H9 (cell line): ENCODE measurements at regions not wholly inside any gene's neighbourhood (a gene's known extent, or its start where the extent isn't known, plus 50 kb on each side); places are given as distances from the start of the nearest gene placed in this dataset.

Source experiments
- DNase-seq: peaks from one replicate; pipeline ENCODE4 v3.0.0-alpha.2; 2017
- H2AFZ ChIP-seq: one replicate; pipeline ENCODE4 v1.6.1; 2013; ENCODE audit warnings: mild to moderate bottlenecking, low read length, control low read depth, moderate library complexity
- H2AK5ac ChIP-seq: 2 replicates; pipeline ENCODE4 v1.6.1; 2013; ENCODE audit warnings: low read length, control low read depth, mixed read lengths; ENCODE audit not compliant: insufficient read length
- H2BK120ac ChIP-seq: one replicate; pipeline ENCODE4 v1.6.1; 2013; ENCODE audit warnings: low read depth, mild to moderate bottlenecking, low read length, control low read depth, inconsistent platforms; ENCODE audit not compliant: poor library complexity, severe bottlenecking
- H2BK12ac ChIP-seq: 2 replicates; pipeline ENCODE4 v1.6.1; 2013; ENCODE audit warnings: low read length, control low read depth, mixed read lengths, low read depth; ENCODE audit not compliant: insufficient read length
- H2BK15ac ChIP-seq: 2 replicates; pipeline ENCODE4 v1.6.1; 2013; ENCODE audit warnings: low read depth, low read length, control low read depth
- H2BK20ac ChIP-seq: one replicate; pipeline ENCODE4 v1.6.1; 2013; ENCODE audit warnings: low read depth, mild to moderate bottlenecking, low read length, control low read depth, inconsistent platforms; ENCODE audit not compliant: poor library complexity, severe bottlenecking
- H2BK5ac ChIP-seq: 2 replicates; pipeline ENCODE4 v1.6.1; 2013; ENCODE audit warnings: low read length, control low read depth, mixed read lengths; ENCODE audit not compliant: insufficient read length
- H3K14ac ChIP-seq: 2 replicates; pipeline ENCODE4 v1.6.1; 2013; ENCODE audit warnings: low read length, control low read depth; ENCODE audit not compliant: insufficient read depth
- H3K18ac ChIP-seq: 2 replicates; pipeline ENCODE4 v1.6.1; 2013; ENCODE audit warnings: low read depth, mild to moderate bottlenecking, mixed read lengths, low read length, control low read depth; ENCODE audit not compliant: insufficient read length
- H3K23ac ChIP-seq: 2 replicates; pipeline ENCODE4 v1.6.1; 2013; ENCODE audit warnings: low read length, control low read depth, mixed read lengths, low read depth; ENCODE audit not compliant: insufficient read length
- H3K23me2 ChIP-seq: 2 replicates; pipeline ENCODE4 v1.6.1; 2013; ENCODE audit warnings: low read depth, mild to moderate bottlenecking, mixed read lengths, low read length, control low read depth; ENCODE audit not compliant: insufficient read length, poor library complexity, severe bottlenecking
- H3K27ac ChIP-seq: 2 replicates; pipeline ENCODE4 v1.5.1; 2013; ENCODE audit warnings: low read length, control low read depth, mixed read lengths, low read depth; ENCODE audit not compliant: insufficient read length
- H3K27me3 ChIP-seq: 2 replicates; pipeline ENCODE4 v1.6.1; 2013; ENCODE audit warnings: low read length, control low read depth, inconsistent platforms; ENCODE audit not compliant: insufficient read depth
- H3K4ac ChIP-seq: 2 replicates; pipeline ENCODE4 v1.6.1; 2013; ENCODE audit warnings: low read depth, mild to moderate bottlenecking, control low read depth, inconsistent platforms, low read length, moderate library complexity
- H3K4me1 ChIP-seq: 2 replicates; pipeline ENCODE4 v1.6.1; 2013; ENCODE audit warnings: low read length, control low read depth, inconsistent platforms; ENCODE audit not compliant: insufficient read depth
- H3K4me2 ChIP-seq: 2 replicates; pipeline ENCODE4 v1.6.1; 2013; ENCODE audit warnings: low read length, control low read depth, mixed read lengths; ENCODE audit not compliant: insufficient read length, insufficient read depth
- H3K56ac ChIP-seq: 2 replicates; pipeline ENCODE4 v1.6.1; 2013; ENCODE audit warnings: low read depth, mild to moderate bottlenecking, mixed read lengths, low read length, control low read depth; ENCODE audit not compliant: insufficient read length
- H3K79me1 ChIP-seq: 2 replicates; pipeline ENCODE4 v1.6.1; 2013; ENCODE audit warnings: low read depth, mild to moderate bottlenecking, moderate library complexity, low read length, control low read depth, inconsistent platforms; ENCODE audit not compliant: insufficient read depth, poor library complexity, severe bottlenecking
- H3K79me2 ChIP-seq: 2 replicates; pipeline ENCODE4 v1.6.1; 2013; ENCODE audit warnings: low read length, control low read depth, inconsistent platforms; ENCODE audit not compliant: insufficient read depth
- H3K9ac ChIP-seq: 2 replicates; pipeline ENCODE4 v1.6.1; 2013; ENCODE audit warnings: low read length, control low read depth, mixed read lengths; ENCODE audit not compliant: insufficient read length; ENCODE audit errors: extremely low read depth
- H3K9me3 ChIP-seq: one replicate; pipeline ENCODE4 v1.6.1; 2013; ENCODE audit warnings: low read depth, low read length, inconsistent platforms; ENCODE audit not compliant: control insufficient read depth
- H3T11ph ChIP-seq: one replicate; pipeline ENCODE4 v1.6.1; 2013; ENCODE audit warnings: mild to moderate bottlenecking, low read length, control low read depth, inconsistent platforms
- H4K20me1 ChIP-seq: one replicate; pipeline ENCODE4 v1.6.1; 2013; ENCODE audit not compliant: control insufficient read depth, insufficient read length, insufficient read depth
- H4K5ac ChIP-seq: 2 replicates; pipeline ENCODE4 v1.6.1; 2013; ENCODE audit warnings: low read depth, mild to moderate bottlenecking, mixed read lengths, low read length, control low read depth; ENCODE audit not compliant: insufficient read length
- H4K8ac ChIP-seq: replicated peaks from 2 replicates; pipeline ENCODE4 v1.6.1; 2013; ENCODE audit warnings: low read length, control low read depth, mixed read lengths, low read depth; ENCODE audit not compliant: insufficient read length
- H4K91ac ChIP-seq: 2 replicates; pipeline ENCODE4 v1.6.1; 2013; ENCODE audit warnings: low read depth, mild to moderate bottlenecking, moderate library complexity, mixed read lengths, low read length, control low read depth; ENCODE audit not compliant: insufficient read length
- H3K27ac Mint-ChIP-seq, 3 experiments: 2 replicates in 2 of 3; 3 replicates in 1 of 3; pipeline ENCODE4 v1.8.0; 2020 to 2021; ENCODE audit warnings: mixed read lengths in 3 of 3, mild to moderate bottlenecking in 1 of 3, moderate library complexity in 1 of 3
- H3K27me3 Mint-ChIP-seq: 2 replicates; pipeline ENCODE4 v1.8.0; 2021; ENCODE audit warnings: low read depth, mild to moderate bottlenecking, moderate library complexity, mixed read lengths
- H3K36me3 Mint-ChIP-seq, 3 experiments: 2 replicates in 2 of 3; 3 replicates in 1 of 3; pipeline ENCODE4 v1.8.0; 2020 to 2021; ENCODE audit warnings: low read depth in 3 of 3, mixed read lengths in 3 of 3; ENCODE audit not compliant: insufficient read depth in 1 of 3
- H3K4me1 Mint-ChIP-seq, 2 experiments: 2 replicates each; pipeline ENCODE4 v1.8.0; 2020; ENCODE audit warnings: mixed read lengths in 2 of 2
- H3K4me3 Mint-ChIP-seq, 2 experiments: 2 replicates in 1 of 2; 3 replicates in 1 of 2; pipeline ENCODE4 v1.8.0; 2020 to 2021; ENCODE audit warnings: mild to moderate bottlenecking in 2 of 2, mixed read lengths in 2 of 2, moderate library complexity in 1 of 2
- H3K9me3 Mint-ChIP-seq, 2 experiments: 2 replicates in 1 of 2; 3 replicates in 1 of 2; pipeline ENCODE4 v1.8.0; 2020; ENCODE audit warnings: mild to moderate bottlenecking in 2 of 2, mixed read lengths in 2 of 2, moderate library complexity in 1 of 2
- CTCF ChIP-seq: fragments of 200-600 bp; sonication (generic); conservative IDR thresholded peaks from 3 replicates; pipeline ENCODE4 v1.8.0; 2021; ENCODE audit warnings: antibody characterized with exemption, mild to moderate bottlenecking
- WGBS: extraction: QIAGEN DNeasy Blood & Tissue Kit; methylation state at CpG from one replicate; pipeline ENCODE4 v1.1.7; 2013; ENCODE audit warnings: missing lambda C conversion rate, low lambda C conversion rate, mixed read lengths; ENCODE audit not compliant: insufficient read length; ENCODE audit errors: extremely low coverage; 5-methylcytosine and 5-hydroxymethylcytosine counted together

GRCh38 chrX:21167494-21167893, 206.7 kb upstream of the CNKSR2 start:
- Histone ChIP-seq H3K79me2 (no peaks in the 10 kb centered on the region), H3K23me2 (no peaks in the 10 kb centered on the region), H3K9ac (no peak overlapping the region), H3K56ac (no peak overlapping the region), H4K20me1 (no peaks in the 10 kb centered on the region), H3K18ac (no peak overlapping the region), H2BK12ac (no peak overlapping the region), H3K79me1 (no peaks in the 10 kb centered on the region), H3K4me2 (no peak overlapping the region), H4K91ac (no peak overlapping the region), H3T11ph (no peak overlapping the region), H3K14ac (no peak overlapping the region), H3K27me3 (no peaks in the 10 kb centered on the region), H3K27ac (no peak overlapping the region), H3K23ac (no peak overlapping the region), H3K9me3 (peaks cover 7% of the 10 kb centered on the region), H2AK5ac (no peak overlapping the region), H4K5ac (no peak overlapping the region), H2BK15ac (no peak overlapping the region), H3K4ac (no peak overlapping the region), H4K8ac (no peak overlapping the region), H2BK120ac (no peak overlapping the region), H2AFZ (no peak overlapping the region), H2BK20ac (no peak overlapping the region), H2BK5ac (no peak overlapping the region), H3K4me1 (no peaks in the 10 kb centered on the region)
- H3K36me3 Mint-ChIP-seq, result peaks cover 0 to 3% (median 0%) of the 10 kb centered on the region in 3 experiments; a peak in 1 of 7 replicates
- no CpG with 5 or more reads among the region's 1 CpG for WGBS
- H3K27me3 Mint-ChIP-seq, result no peaks in the 10 kb centered on the region
- no peak for TF ChIP-seq CTCF
- no peak overlapping the region for H3K27ac Mint-ChIP-seq
- DNase-seq, result no peak
- H3K4me1 Mint-ChIP-seq, result peaks cover 8 to 10% of the 10 kb centered on the region in 2 experiments
- H3K4me3 Mint-ChIP-seq, result no peak overlapping the region
- H3K9me3 Mint-ChIP-seq, result peaks cover 0 to 15% of the 10 kb centered on the region in 2 experiments; a peak in 3 of 5 replicates
